K562 (cell line): ENCODE measurements at regions not wholly inside any gene's neighbourhood (a gene's known extent, or its start where the extent isn't known, plus 50 kb on each side); places are given as distances from the start of the nearest gene placed in this dataset.

Experiments used
- ATAC-seq: fragments of 200-7000 bp; cut with Tn5 transposase; 3 replicates; pipeline ENCODE4 v1.9.1; 2020; ENCODE audit warnings: moderate library complexity
- BruUV-seq: library from RNA; stranded (reverse); fragments of 400-500 nt; replicated peaks from 2 replicates; lab custom pipeline; 2021; lab: Mats Ljungman, UMichigan
- CTCF ChIA-PET: fragments of 300-600 bp; formaldehyde crosslinking; extraction: SDS; loops from one replicate; lab custom pipeline; 2021; ENCODE audit warnings: low intra/inter-chr PET ratio; lab: Yijun Ruan, JAX
- POLR2A ChIA-PET: fragments of 300-600, 350-650 bp; sonication (Branson Sonifier 250); formaldehyde crosslinking; extraction: SDS; loops from one replicate; lab custom pipeline; 2021; ENCODE audit warnings: antibody characterized with exemption, inconsistent platforms; lab: Yijun Ruan, JAX
- DNase-seq, 4 experiments: peaks; one replicate each; pipeline versions ENCODE4 v3.0.0 to v3.0.0-alpha.2; 2011 to 2018; ENCODE audit warnings: low spot score in 3 of 4, mixed read lengths in 3 of 4; ENCODE audit errors: extremely low read depth in 1 of 4
- FAIRE-seq: peaks from 2 replicates; lab custom pipeline; 2011; peaks lifted over from hg19 to GRCh38; lab: Jason Lieb, UNC
- H2AFZ ChIP-seq: 2 replicates; pipeline ENCODE4 v1.6.0; 2011; ENCODE audit warnings: low read depth, low read length, control low read depth, inconsistent platforms
- H3K27ac ChIP-seq: fragments of 200-600 bp; 3 replicates; pipeline ENCODE4 v1.8.0; 2011; ENCODE audit warnings: low read depth, mild to moderate bottlenecking, control low read depth, inconsistent platforms, low read length, moderate library complexity, mixed read lengths; ENCODE audit errors: extremely low read depth
- H3K27me3 ChIP-seq, 2 experiments: fragments of 300-600 bp in 1 of 2; 2 replicates in 1 of 2; 3 replicates in 1 of 2; pipeline versions ENCODE4 v1.6.0 to v1.8.0; 2011; ENCODE audit warnings: inconsistent platforms in 2 of 2, low read length in 2 of 2, mild to moderate bottlenecking in 1 of 2, mixed read lengths in 1 of 2, moderate library complexity in 1 of 2; ENCODE audit not compliant: control insufficient read depth in 2 of 2, insufficient read depth in 2 of 2
- H3K36me3 ChIP-seq: fragments of 300-600 bp; 3 replicates; pipeline ENCODE4 v1.8.0; 2011; ENCODE audit warnings: mild to moderate bottlenecking, low read length, inconsistent platforms; ENCODE audit not compliant: control insufficient read depth, insufficient read depth
- H3K4me1 ChIP-seq, 2 experiments: fragments of 200-600 bp in 1 of 2; replicated peaks in 1 of 2; 2 replicates in 1 of 2; 3 replicates in 1 of 2; pipeline versions ENCODE4 v1.5.1 to v1.8.0; 2011; ENCODE audit warnings: inconsistent platforms in 2 of 2, low read length in 2 of 2, mild to moderate bottlenecking in 1 of 2, mixed read lengths in 1 of 2, moderate library complexity in 1 of 2; ENCODE audit not compliant: control insufficient read depth in 2 of 2, insufficient read depth in 2 of 2
- H3K4me2 ChIP-seq: 2 replicates; pipeline ENCODE4 v1.6.1; 2011; ENCODE audit warnings: low read length, control low read depth, inconsistent platforms, mixed read lengths; ENCODE audit not compliant: insufficient read depth
- H3K4me3 ChIP-seq: fragments of 200-600 bp; sonication (generic), shearing (Covaris generic); 2 replicates; pipeline ENCODE4 v1.5.1; 2016; ENCODE audit warnings: control low read depth, inconsistent platforms
- H3K79me2 ChIP-seq: fragments of 200-600 bp; 3 replicates; pipeline ENCODE4 v1.8.0; 2011; ENCODE audit warnings: low read length, inconsistent platforms; ENCODE audit not compliant: control insufficient read depth, insufficient read depth
- H3K9ac ChIP-seq, 2 experiments: 2 replicates each; pipeline versions ENCODE4 v1.6.0 to v1.6.1; 2011; ENCODE audit warnings: low read depth in 2 of 2, low read length in 2 of 2, control low read depth in 1 of 2, inconsistent platforms in 1 of 2, mild to moderate bottlenecking in 1 of 2, mixed read lengths in 1 of 2; ENCODE audit not compliant: insufficient read depth in 1 of 2
- H3K9me1 ChIP-seq: one replicate; pipeline ENCODE4 v1.6.0; 2011; ENCODE audit warnings: inconsistent platforms, mild to moderate bottlenecking, low read length, moderate library complexity; ENCODE audit not compliant: control insufficient read depth, insufficient read depth
- H3K9me3 ChIP-seq: replicated peaks from 2 replicates; pipeline ENCODE4 v1.5.1; 2011; ENCODE audit warnings: low read depth, low read length, inconsistent platforms; ENCODE audit not compliant: control insufficient read depth, insufficient read depth
- H4K20me1 ChIP-seq: replicated peaks from 2 replicates; pipeline ENCODE4 v1.6.1; 2011; ENCODE audit warnings: low read length, inconsistent platforms, mixed read lengths; ENCODE audit not compliant: control insufficient read depth, insufficient read depth
- MXD1 ChIP-seq: fragments of 250-450 bp; sonication (Bioruptor Pico); IDR thresholded peaks from 2 replicates; pipeline ENCODE4 v1.8.0; 2021; ENCODE audit warnings: borderline replicate concordance, mild to moderate bottlenecking, moderate library complexity; ENCODE audit not compliant: poor library complexity, severe bottlenecking
- TAL1 ChIP-seq: fragments of 450-650 bp; IDR thresholded peaks from 2 replicates; pipeline ENCODE4 v1.6.1; 2016; ENCODE audit warnings: mild to moderate bottlenecking
- TCF3 ChIP-seq: sonication (generic); formaldehyde crosslinking; IDR thresholded peaks from 2 replicates; pipeline ENCODE4 v1.4.0; 2020; ENCODE audit warnings: mild to moderate bottlenecking, missing genetic modification reagents
- TCF7L2 ChIP-seq: fragments of 150-350 bp; IDR thresholded peaks from 2 replicates; pipeline ENCODE4 v1.6.1; 2016; ENCODE audit warnings: low read depth, mild to moderate bottlenecking, low read length, moderate library complexity
- ZFP36 ChIP-seq: fragments of 150-350 bp; IDR thresholded peaks from 2 replicates; pipeline ENCODE4 v1.6.1; 2018; ENCODE audit warnings: low read length, low read depth; ENCODE audit not compliant: partially characterized antibody
- ZNF253 ChIP-seq: fragments of 250-450 bp; sonication (Bioruptor Pico); conservative IDR thresholded peaks from 2 replicates; pipeline ENCODE4 v1.6.1; 2021; ENCODE audit warnings: mild to moderate bottlenecking
- ZNF436 ChIP-seq: fragments of 250-450, 450-650 bp; sonication (Bioruptor Pico); formaldehyde crosslinking; IDR thresholded peaks from 2 replicates; pipeline ENCODE4 v1.7.0; 2020; ENCODE audit warnings: mild to moderate bottlenecking
- ZNF518B ChIP-seq: fragments of 250-450 bp; sonication (Bioruptor Pico); IDR thresholded peaks from 2 replicates; pipeline ENCODE4 v1.5.0; 2021; ENCODE audit warnings: mild to moderate bottlenecking, moderate library complexity
- ZNF785 ChIP-seq: fragments of 250-450 bp; sonication (Bioruptor Pico); IDR thresholded peaks from 2 replicates; pipeline ENCODE4 v1.4.0; 2020; ENCODE audit warnings: mild to moderate bottlenecking
- WGBS: fragments of 100-300 bp; shearing (Covaris generic); methylation state at CpG from one replicate; pipeline ENCODE4 v1.1.6; 2016; ENCODE audit warnings: low coverage, mixed read lengths; ENCODE audit not compliant: insufficient coverage; ENCODE audit errors: missing lambda C conversion rate; 5-methylcytosine and 5-hydroxymethylcytosine counted together
- in situ Hi-C: fragments of 300-500 bp; cut with MboI; formaldehyde crosslinking; loops from 4 replicates; pipeline ENCODE4 v1.15.0; 2018; ENCODE audit warnings: inconsistent platforms, mixed read lengths
- intact Hi-C: fragments of 100-400 bp; cut with micrococcal nuclease; formaldehyde crosslinking; loops from 2 replicates; pipeline ENCODE4 v1.14.2; 2022
- TF ChIP-seq, protein P1 (sequence below): fragments of 250-450 bp; sonication (Bioruptor Pico); IDR thresholded peaks from 2 replicates; pipeline ENCODE4 v1.5.1; 2021; ENCODE audit warnings: mild to moderate bottlenecking

- in situ Hi-C loops: no loop called here
- no peaks in the 10 kb centered on the region for H3K9me1 ChIP-seq
- no peak overlapping the region for H3K4me3 ChIP-seq
- no peak for ATAC-seq
- ChIA-PET POLR2A (no interaction called here), CTCF (no interaction called here)
- no peak overlapping the region for H3K27ac ChIP-seq
- DNase-seq: no peak
- H3K4me1 ChIP-seq: no peaks in the 10 kb centered on the region
- WGBS: 4% methylated on average over 4 of the region's 4 CpGs
- FAIRE-seq: no peak
- TF ChIP-seq TCF7L2 (no peak), ZNF253 (CRISPR knock-in tag) (no peak)
- TF ChIP-seq, protein P1, sequence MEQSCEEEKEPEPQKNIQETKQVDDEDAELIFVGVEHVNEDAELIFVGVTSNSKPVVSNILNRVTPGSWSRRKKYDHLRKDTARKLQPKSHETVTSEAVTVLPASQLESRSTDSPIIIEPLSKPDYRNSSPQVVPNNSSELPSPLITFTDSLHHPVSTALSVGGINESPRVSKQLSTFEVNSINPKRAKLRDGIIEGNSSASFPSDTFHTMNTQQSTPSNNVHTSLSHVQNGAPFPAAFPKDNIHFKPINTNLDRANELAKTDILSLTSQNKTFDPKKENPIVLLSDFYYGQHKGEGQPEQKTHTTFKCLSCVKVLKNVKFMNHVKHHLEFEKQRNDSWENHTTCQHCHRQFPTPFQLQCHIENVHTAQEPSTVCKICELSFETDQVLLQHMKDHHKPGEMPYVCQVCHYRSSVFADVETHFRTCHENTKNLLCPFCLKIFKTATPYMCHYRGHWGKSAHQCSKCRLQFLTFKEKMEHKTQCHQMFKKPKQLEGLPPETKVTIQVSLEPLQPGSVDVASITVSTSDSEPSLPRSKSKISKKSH (CRISPR knock-in tag): no peak
- no TSS peak for BruUV-seq
- intact Hi-C loops: no loop called here
- no peak overlapping the region for H3K4me2 ChIP-seq
- no peaks in the 10 kb centered on the region for H4K20me1 ChIP-seq
- no peaks in the 10 kb centered on the region for H3K27me3 ChIP-seq
- H2AFZ ChIP-seq: no peak overlapping the region
- H3K79me2 ChIP-seq: no peaks in the 10 kb centered on the region
- no peaks in the 10 kb centered on the region for H3K9me3 ChIP-seq
- no peaks in the 10 kb centered on the region for H3K36me3 ChIP-seq
- H3K9ac ChIP-seq: no peak overlapping the region
These were observed 58.0 kb upstream of the SLC25A48 start for GRCh38 chr5:135776457-135776856.

- in situ Hi-C loops: no loop called here
- Histone ChIP-seq H3K9me3 (no peaks in the 10 kb centered on the region), H3K79me2 (no peaks in the 10 kb centered on the region), H3K36me3 (no peaks in the 10 kb centered on the region), H3K9ac (no peak overlapping the region), H3K4me2 (no peak overlapping the region), H2AFZ (no peak overlapping the region), H3K27ac (no peak overlapping the region), H3K4me1 (no peaks in the 10 kb centered on the region), H3K27me3 (peaks cover 0 to 23% of the 10 kb centered on the region in 2 experiments; a peak in 3 of 5 replicates), H3K4me3 (no peak overlapping the region), H3K9me1 (peaks cover 2% of the 10 kb centered on the region), H4K20me1 (no peaks in the 10 kb centered on the region)
- no peak for DNase-seq
- no TSS peak for BruUV-seq
- POLR2A ChIA-PET: no interaction called here
- no peak for TF ChIP-seq ZFP36
- TF ChIP-seq TAL1: no peak
- TF ChIP-seq ZNF436 (CRISPR knock-in tag): no peak
- no peak for TF ChIP-seq MXD1 (CRISPR knock-in tag)
- TF ChIP-seq TCF3 (CRISPR knock-in tag): no peak
- TF ChIP-seq ZNF785 (CRISPR knock-in tag): no peak
- no peak for TF ChIP-seq ZNF518B (CRISPR knock-in tag)
- FAIRE-seq: no peak
- CTCF ChIA-PET: no interaction called here
- intact Hi-C loops: no loop called here
- ATAC-seq: no peak
- WGBS: 2% methylated on average over 6 of the region's 6 CpGs
These were observed 72.7 kb upstream of the SLC25A48 start for GRCh38 chr5:135761746-135762145.
